GM23338 (cell line): ENCODE measurements at regions not wholly inside any gene's neighbourhood (a gene's known extent, or its start where the extent isn't known, plus 50 kb on each side); places are given as distances from the start of the nearest gene placed in this dataset.

ENCODE experiments used
- ATAC-seq: fragments of 200-7000 bp; cut with Tn5 transposase; 3 replicates; pipeline ENCODE4 v1.9.1; 2020
- DNase-seq: peaks from one replicate; pipeline ENCODE4 v3.0.0-alpha.2; 2015; ENCODE audit warnings: low spot score
- H2AFZ ChIP-seq: fragments of 200-600 bp; sonication (generic); 2 replicates; pipeline ENCODE4 v1.8.0; 2016; ENCODE audit warnings: antibody characterized with exemption, mild to moderate bottlenecking, moderate library complexity
- H3F3A ChIP-seq: fragments of 200-600 bp; sonication (generic); replicated peaks from 2 replicates; pipeline ENCODE4 v1.8.0; 2017; ENCODE audit warnings: antibody characterized with exemption, mixed run types, low read depth
- H3K27ac ChIP-seq: fragments of 200-600 bp; sonication (generic); 2 replicates; pipeline ENCODE4 v1.6.1; 2016; ENCODE audit warnings: low read depth
- H3K27me3 ChIP-seq: fragments of 200-600 bp; sonication (generic); 2 replicates; pipeline ENCODE4 v1.8.0; 2016; ENCODE audit warnings: mild to moderate bottlenecking, mixed run types, moderate library complexity; ENCODE audit not compliant: insufficient read depth
- H3K36me3 ChIP-seq: fragments of 200-600 bp; sonication (generic); 2 replicates; pipeline ENCODE4 v1.8.0; 2016; ENCODE audit warnings: mild to moderate bottlenecking; ENCODE audit not compliant: insufficient read depth
- H3K4me1 ChIP-seq: fragments of 200-600 bp; sonication (generic); 2 replicates; pipeline ENCODE4 v1.8.0; 2016; ENCODE audit warnings: mild to moderate bottlenecking, moderate library complexity; ENCODE audit not compliant: insufficient read depth
- H3K4me2 ChIP-seq: fragments of 200-600 bp; sonication (generic); 2 replicates; pipeline ENCODE4 v1.7.1; 2017; ENCODE audit warnings: mixed run types
- H3K4me3 ChIP-seq: fragments of 200-600 bp; sonication (generic); 2 replicates; pipeline ENCODE4 v1.6.1; 2016; ENCODE audit warnings: mixed run types
- H3K79me2 ChIP-seq: fragments of 200-600 bp; sonication (generic); replicated peaks from 2 replicates; pipeline ENCODE4 v1.8.0; 2017; ENCODE audit warnings: mild to moderate bottlenecking; ENCODE audit not compliant: insufficient read depth
- H3K9me2 ChIP-seq: fragments of 200-600 bp; sonication (generic); 2 replicates; pipeline ENCODE4 v1.8.0; 2017; ENCODE audit not compliant: insufficient read depth
- H4K20me1 ChIP-seq: fragments of 200-600 bp; sonication (generic); replicated peaks from 2 replicates; pipeline ENCODE4 v1.8.0; 2017; ENCODE audit warnings: mild to moderate bottlenecking; ENCODE audit not compliant: insufficient read depth
- H3K27ac Mint-ChIP-seq: 2 replicates; pipeline ENCODE4 v1.8.0; 2020; ENCODE audit warnings: inconsistent platforms, mild to moderate bottlenecking, moderate library complexity, mixed read lengths
- H3K27me3 Mint-ChIP-seq: 3 replicates; pipeline ENCODE4 v1.8.0; 2022; ENCODE audit warnings: low read depth, mild to moderate bottlenecking, moderate library complexity, mixed read lengths, inconsistent platforms; ENCODE audit not compliant: insufficient read depth, poor library complexity
- H3K36me3 Mint-ChIP-seq: 3 replicates; pipeline ENCODE4 v1.8.0; 2021; ENCODE audit warnings: low read depth, mild to moderate bottlenecking, inconsistent platforms, moderate library complexity, mixed read lengths
- H3K4me1 Mint-ChIP-seq: 3 replicates; pipeline ENCODE4 v1.8.0; 2020; ENCODE audit warnings: mild to moderate bottlenecking, inconsistent platforms, mixed read lengths
- H3K4me3 Mint-ChIP-seq: 3 replicates; pipeline ENCODE4 v1.8.0; 2021; ENCODE audit warnings: moderate library complexity, mild to moderate bottlenecking, inconsistent platforms, mixed read lengths
- H3K9me3 Mint-ChIP-seq: 3 replicates; pipeline ENCODE4 v1.8.0; 2020; ENCODE audit warnings: moderate library complexity, mild to moderate bottlenecking, inconsistent platforms, mixed read lengths
- CTCF ChIP-seq, 2 experiments: fragments of 200-600 bp in 1 of 2; sonication (generic) in 1 of 2; conservative IDR thresholded peaks; 2 replicates each; pipeline versions ENCODE4 v1.5.1 to v1.6.1; 2016 to 2017; ENCODE audit warnings: antibody characterized with exemption in 2 of 2, low read depth in 2 of 2, mild to moderate bottlenecking in 2 of 2, moderate library complexity in 1 of 2
- ETS1 ChIP-seq: IDR thresholded peaks from 2 replicates; pipeline ENCODE4 v1.6.1; 2016; ENCODE audit warnings: antibody characterized with exemption
- EZH2 ChIP-seq: fragments of 200-600 bp; sonication (generic); IDR thresholded peaks from one replicate; pipeline ENCODE4 v1.8.0; 2017; ENCODE audit warnings: antibody characterized with exemption, mild to moderate bottlenecking, low read depth; ENCODE audit not compliant: unreplicated experiment
- EZH2phosphoT487 ChIP-seq: fragments of 200-600 bp; sonication (generic); IDR thresholded peaks from one replicate; pipeline ENCODE4 v1.8.1; 2018; ENCODE audit warnings: antibody characterized with exemption; ENCODE audit not compliant: unreplicated experiment
- JUNB ChIP-seq: IDR thresholded peaks from one replicate; pipeline ENCODE4 v1.6.1; 2016; ENCODE audit warnings: antibody characterized with exemption; ENCODE audit not compliant: unreplicated experiment
- NANOG ChIP-seq: IDR thresholded peaks from 2 replicates; pipeline ENCODE4 v1.6.1; 2016; ENCODE audit warnings: antibody characterized with exemption, borderline replicate concordance
- POLR2AphosphoS5 ChIP-seq: IDR thresholded peaks from 2 replicates; pipeline ENCODE4 v1.6.1; 2016; ENCODE audit warnings: antibody characterized with exemption, low read depth
- ZNF114 ChIP-seq: fragments of 250-450 bp; sonication (Bioruptor Pico); IDR thresholded peaks from 2 replicates; pipeline ENCODE4 v1.5.0; 2020; ENCODE audit warnings: mild to moderate bottlenecking, moderate library complexity
- ZNF331 ChIP-seq: fragments of 250-450 bp; sonication (Bioruptor Pico); IDR thresholded peaks from 2 replicates; pipeline ENCODE4 v1.5.0; 2020; ENCODE audit warnings: low read depth, mild to moderate bottlenecking, moderate library complexity
- TF ChIP-seq, protein P1 (sequence below): fragments of 250-450 bp; sonication (Bioruptor Pico); IDR thresholded peaks from 2 replicates; pipeline ENCODE4 v1.5.0; 2020; ENCODE audit warnings: mild to moderate bottlenecking, moderate library complexity

GRCh38 chr6:21985904-21986303 is 310.9 kb downstream of the PRL start (continued):
- TF ChIP-seq, protein P1, sequence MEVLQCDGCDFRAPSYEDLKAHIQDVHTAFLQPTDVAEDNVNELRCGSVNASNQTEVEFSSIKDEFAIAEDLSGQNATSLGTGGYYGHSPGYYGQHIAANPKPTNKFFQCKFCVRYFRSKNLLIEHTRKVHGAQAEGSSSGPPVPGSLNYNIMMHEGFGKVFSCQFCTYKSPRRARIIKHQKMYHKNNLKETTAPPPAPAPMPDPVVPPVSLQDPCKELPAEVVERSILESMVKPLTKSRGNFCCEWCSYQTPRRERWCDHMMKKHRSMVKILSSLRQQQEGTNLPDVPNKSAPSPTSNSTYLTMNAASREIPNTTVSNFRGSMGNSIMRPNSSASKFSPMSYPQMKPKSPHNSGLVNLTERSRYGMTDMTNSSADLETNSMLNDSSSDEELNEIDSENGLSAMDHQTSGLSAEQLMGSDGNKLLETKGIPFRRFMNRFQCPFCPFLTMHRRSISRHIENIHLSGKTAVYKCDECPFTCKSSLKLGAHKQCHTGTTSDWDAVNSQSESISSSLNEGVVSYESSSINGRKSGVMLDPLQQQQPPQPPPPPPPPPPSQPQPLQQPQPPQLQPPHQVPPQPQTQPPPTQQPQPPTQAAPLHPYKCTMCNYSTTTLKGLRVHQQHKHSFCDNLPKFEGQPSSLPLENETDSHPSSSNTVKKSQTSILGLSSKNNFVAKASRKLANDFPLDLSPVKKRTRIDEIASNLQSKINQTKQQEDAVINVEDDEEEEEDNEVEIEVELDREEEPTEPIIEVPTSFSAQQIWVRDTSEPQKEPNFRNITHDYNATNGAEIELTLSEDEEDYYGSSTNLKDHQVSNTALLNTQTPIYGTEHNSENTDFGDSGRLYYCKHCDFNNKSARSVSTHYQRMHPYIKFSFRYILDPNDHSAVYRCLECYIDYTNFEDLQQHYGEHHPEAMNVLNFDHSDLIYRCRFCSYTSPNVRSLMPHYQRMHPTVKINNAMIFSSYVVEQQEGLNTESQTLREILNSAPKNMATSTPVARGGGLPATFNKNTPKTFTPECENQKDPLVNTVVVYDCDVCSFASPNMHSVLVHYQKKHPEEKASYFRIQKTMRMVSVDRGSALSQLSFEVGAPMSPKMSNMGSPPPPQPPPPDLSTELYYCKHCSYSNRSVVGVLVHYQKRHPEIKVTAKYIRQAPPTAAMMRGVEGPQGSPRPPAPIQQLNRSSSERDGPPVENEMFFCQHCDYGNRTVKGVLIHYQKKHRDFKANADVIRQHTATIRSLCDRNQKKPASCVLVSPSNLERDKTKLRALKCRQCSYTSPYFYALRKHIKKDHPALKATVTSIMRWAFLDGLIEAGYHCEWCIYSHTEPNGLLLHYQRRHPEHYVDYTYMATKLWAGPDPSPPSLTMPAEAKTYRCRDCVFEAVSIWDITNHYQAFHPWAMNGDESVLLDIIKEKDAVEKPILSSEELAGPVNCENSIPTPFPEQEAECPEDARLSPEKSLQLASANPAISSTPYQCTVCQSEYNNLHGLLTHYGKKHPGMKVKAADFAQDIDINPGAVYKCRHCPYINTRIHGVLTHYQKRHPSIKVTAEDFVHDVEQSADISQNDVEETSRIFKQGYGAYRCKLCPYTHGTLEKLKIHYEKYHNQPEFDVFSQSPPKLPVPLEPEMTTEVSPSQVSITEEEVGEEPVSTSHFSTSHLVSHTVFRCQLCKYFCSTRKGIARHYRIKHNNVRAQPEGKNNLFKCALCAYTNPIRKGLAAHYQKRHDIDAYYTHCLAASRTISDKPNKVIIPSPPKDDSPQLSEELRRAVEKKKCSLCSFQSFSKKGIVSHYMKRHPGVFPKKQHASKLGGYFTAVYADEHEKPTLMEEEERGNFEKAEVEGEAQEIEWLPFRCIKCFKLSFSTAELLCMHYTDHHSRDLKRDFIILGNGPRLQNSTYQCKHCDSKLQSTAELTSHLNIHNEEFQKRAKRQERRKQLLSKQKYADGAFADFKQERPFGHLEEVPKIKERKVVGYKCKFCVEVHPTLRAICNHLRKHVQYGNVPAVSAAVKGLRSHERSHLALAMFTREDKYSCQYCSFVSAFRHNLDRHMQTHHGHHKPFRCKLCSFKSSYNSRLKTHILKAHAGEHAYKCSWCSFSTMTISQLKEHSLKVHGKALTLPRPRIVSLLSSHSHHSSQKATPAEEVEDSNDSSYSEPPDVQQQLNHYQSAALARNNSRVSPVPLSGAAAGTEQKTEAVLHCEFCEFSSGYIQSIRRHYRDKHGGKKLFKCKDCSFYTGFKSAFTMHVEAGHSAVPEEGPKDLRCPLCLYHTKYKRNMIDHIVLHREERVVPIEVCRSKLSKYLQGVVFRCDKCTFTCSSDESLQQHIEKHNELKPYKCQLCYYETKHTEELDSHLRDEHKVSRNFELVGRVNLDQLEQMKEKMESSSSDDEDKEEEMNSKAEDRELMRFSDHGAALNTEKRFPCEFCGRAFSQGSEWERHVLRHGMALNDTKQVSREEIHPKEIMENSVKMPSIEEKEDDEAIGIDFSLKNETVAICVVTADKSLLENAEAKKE (CRISPR knock-in tag), result no peak
- TF ChIP-seq ZNF331 (CRISPR knock-in tag) (no peak), CTCF (conservative IDR thresholded peaks at IDR 0.05; ENCODE audit: low read depth in 2 of 2) (no peak), JUNB (no peak)

DNA sequence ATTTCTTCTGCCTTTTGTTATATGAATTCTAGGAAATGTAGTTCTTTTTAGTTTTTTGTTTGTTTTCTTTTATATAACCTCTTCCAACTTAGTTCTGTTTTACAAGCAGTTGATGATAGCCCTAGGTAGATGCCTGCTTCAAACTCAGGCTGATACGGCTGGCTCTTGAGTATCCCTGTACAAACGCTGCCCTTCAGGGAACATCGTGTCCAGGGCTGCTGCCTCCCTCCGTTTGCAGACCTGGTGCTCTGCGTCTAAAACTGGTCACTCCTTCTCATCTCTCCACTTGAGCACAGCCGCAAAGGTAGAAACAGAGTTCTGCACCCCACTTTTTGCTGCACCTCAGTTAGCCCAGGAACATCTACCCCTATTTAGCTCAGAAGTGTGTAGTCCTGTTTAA is 310.1 kb downstream of the PRL start:
- Mint-ChIP-seq H3K27ac (no peak overlapping the region), H3K4me3 (no peak overlapping the region), H3K36me3 (peaks cover 21% of the 10 kb centered on the region), H3K4me1 (peaks cover 13% of the 10 kb centered on the region), H3K9me3 (peaks cover 5% of the 10 kb centered on the region; the same call in 2 of the 3 replicates), H3K27me3 (peaks cover 2% of the 10 kb centered on the region)
- Histone ChIP-seq H2AFZ (no peak overlapping the region), H3K36me3 (no peaks in the 10 kb centered on the region; the same call in 1 of the 2 replicates), H4K20me1 (0 out of 2 replicates have a peak, but pooled peaks cover 5% of the 10 kb centered on the region), H3K27me3 (no peaks in the 10 kb centered on the region), H3K79me2 (peaks cover 38% of the 10 kb centered on the region), H3K4me1 (no peaks in the 10 kb centered on the region), H3K27ac (no peak overlapping the region), H3K9me2 (no peaks in the 10 kb centered on the region), H3K4me2 (no peak overlapping the region), H3K4me3 (no peak overlapping the region), H3F3A (no peaks in the 10 kb centered on the region)
- no peak for ATAC-seq
- no peak for DNase-seq
- no peak for TF ChIP-seq ZNF114 (CRISPR knock-in tag)
- TF ChIP-seq POLR2AphosphoS5, result no peak
- no peak for TF ChIP-seq NANOG
- no peak for TF ChIP-seq JUNB
- TF ChIP-seq EZH2, result no peak
- no peak for TF ChIP-seq CTCF (conservative IDR thresholded peaks at IDR 0.05; ENCODE audit: low read depth in 2 of 2)
- no peak for TF ChIP-seq EZH2phosphoT487
- TF ChIP-seq ETS1, result no peak
